ENCODE measurements at regions not wholly inside any gene's neighbourhood (a gene's known extent, or its start where the extent isn't known, plus 50 kb on each side); places are given as distances from the start of the nearest gene placed in this dataset.
"Not testable (repeated sequence)": the region's sequence is repeated elsewhere in the genome, so short reads cannot be mapped to it uniquely, and the experiment has no call there.

GRCh38 chr13:81375709-81376108 lies 1034.8 kb upstream of the SPRY2 start:
- ChIA-PET POLR2A (no interaction called here), CTCF (no interaction called here)
- Mint-ChIP-seq H3K4me3 (no peak overlapping the region), H3K27me3 (ENCODE audit: low read depth) (no peaks in the 10 kb centered on the region), H3K36me3 (ENCODE audit: low read depth) (no peaks in the 10 kb centered on the region), H3K4me1 (ENCODE audit: low read depth) (no peaks in the 10 kb centered on the region), H3K9me3 (ENCODE audit: insufficient read depth) (peaks cover 16% of the 10 kb centered on the region), H3K27ac (no peak overlapping the region)
- ATAC-seq = no peak
- no peak for DNase-seq

GRCh38 chr13:81362711-81363110 lies 1021.8 kb upstream of the SPRY2 start:
- H3K36me3 Mint-ChIP-seq (ENCODE audit: low read depth); DNase-seq; POLR2A ChIA-PET; H3K27me3 Mint-ChIP-seq (ENCODE audit: low read depth); H3K4me1 Mint-ChIP-seq (ENCODE audit: low read depth); CTCF ChIA-PET; H3K4me3 Mint-ChIP-seq; H3K27ac Mint-ChIP-seq; ATAC-seq: not testable (repeated sequence)
- peaks cover 17% of the 10 kb centered on the region for H3K9me3 Mint-ChIP-seq (ENCODE audit: insufficient read depth)

GRCh38 chr13:81350056-81350455 lies 1009.1 kb upstream of the SPRY2 start:
- Mint-ChIP-seq H3K27ac (no peak overlapping the region), H3K4me1 (ENCODE audit: low read depth) (no peaks in the 10 kb centered on the region), H3K36me3 (ENCODE audit: low read depth) (no peaks in the 10 kb centered on the region), H3K27me3 (ENCODE audit: low read depth) (no peaks in the 10 kb centered on the region), H3K4me3 (no peak overlapping the region), H3K9me3 (ENCODE audit: insufficient read depth) (peaks cover 4% of the 10 kb centered on the region)
- ATAC-seq (no peak), DNase-seq (no peak)
- CTCF ChIA-PET = no interaction called here
- POLR2A ChIA-PET = no interaction called here

- DNase-seq; H3K4me3 Mint-ChIP-seq; H3K36me3 Mint-ChIP-seq (ENCODE audit: low read depth); POLR2A ChIA-PET; H3K4me1 Mint-ChIP-seq (ENCODE audit: low read depth); H3K27ac Mint-ChIP-seq; H3K9me3 Mint-ChIP-seq (ENCODE audit: insufficient read depth); ATAC-seq; H3K27me3 Mint-ChIP-seq (ENCODE audit: low read depth); CTCF ChIA-PET: not testable (repeated sequence)
Measured at GRCh38 chr13:81340118-81341069, 999.5 kb upstream of the SPRY2 start.

- CTCF ChIA-PET = not testable (repeated sequence)
Measured at GRCh38 chr13:81339666-81340065, 998.7 kb upstream of the SPRY2 start.

DNA sequence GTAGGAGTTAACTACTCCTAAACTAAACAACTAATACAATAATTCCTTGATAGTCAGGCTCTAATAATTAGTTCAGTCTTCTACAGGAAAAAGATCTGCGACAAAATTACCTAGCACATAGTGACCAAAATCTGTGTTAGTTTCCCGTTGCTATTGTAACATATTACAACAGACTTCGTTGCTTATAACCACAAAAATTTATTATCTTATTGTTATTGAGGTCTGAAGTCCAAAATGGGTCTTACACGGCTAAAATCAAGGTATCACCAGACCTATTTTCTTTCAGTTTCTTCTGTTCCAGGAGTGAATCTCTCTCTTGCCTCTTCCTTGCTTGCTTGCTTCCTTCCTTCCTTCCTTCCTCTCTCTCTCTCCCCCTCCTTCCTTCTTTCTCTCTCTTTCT lies 993.6 kb upstream of the SPRY2 start:
- POLR2A ChIA-PET = no interaction called here
- ATAC-seq = no peak
- no peak overlapping the region for H3K4me3 Mint-ChIP-seq

More at GRCh38 chr13:81339666-81340065, 998.7 kb upstream of the SPRY2 start:
- H3K27ac Mint-ChIP-seq; DNase-seq; H3K36me3 Mint-ChIP-seq (ENCODE audit: low read depth); POLR2A ChIA-PET; H3K4me3 Mint-ChIP-seq; H3K4me1 Mint-ChIP-seq (ENCODE audit: low read depth); ATAC-seq; H3K27me3 Mint-ChIP-seq (ENCODE audit: low read depth); H3K9me3 Mint-ChIP-seq (ENCODE audit: insufficient read depth): not testable (repeated sequence)

DNA sequence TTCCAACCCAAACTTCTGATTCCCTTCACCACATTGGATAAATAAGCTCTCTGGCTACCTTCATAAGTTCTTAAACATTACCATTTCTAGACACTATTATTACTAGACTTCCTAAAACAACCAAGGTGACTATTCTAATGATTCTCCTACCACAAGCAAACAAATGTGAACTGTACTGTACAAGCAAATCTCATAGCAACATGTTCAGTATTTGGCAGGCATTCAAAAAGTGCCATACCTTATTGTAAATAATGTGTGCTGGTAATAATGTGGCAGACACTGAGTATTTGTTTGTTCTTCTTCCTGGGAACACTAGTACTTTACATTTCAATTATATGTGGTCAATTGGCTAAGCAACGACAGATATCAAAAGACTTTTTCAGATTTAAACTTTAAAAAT lies 986.0 kb upstream of the SPRY2 start:
- ATAC-seq = no peak
- no peaks in the 10 kb centered on the region for H3K27me3 Mint-ChIP-seq (ENCODE audit: low read depth)
- H3K4me1 Mint-ChIP-seq (ENCODE audit: low read depth) = no peaks in the 10 kb centered on the region
- ChIA-PET CTCF (no interaction called here), POLR2A (no interaction called here)
- no peak for DNase-seq
- H3K9me3 Mint-ChIP-seq (ENCODE audit: insufficient read depth) = peaks cover 17% of the 10 kb centered on the region
- no peak overlapping the region for H3K4me3 Mint-ChIP-seq
- H3K36me3 Mint-ChIP-seq (ENCODE audit: low read depth) = no peaks in the 10 kb centered on the region
- H3K27ac Mint-ChIP-seq = no peak overlapping the region

More for the DNA sequence above, 993.6 kb upstream of the SPRY2 start:
- DNase-seq = no peak
- no peaks in the 10 kb centered on the region for H3K4me1 Mint-ChIP-seq (ENCODE audit: low read depth)
- no peaks in the 10 kb centered on the region for H3K27me3 Mint-ChIP-seq (ENCODE audit: low read depth)
- CTCF ChIA-PET = no interaction called here
- no peak overlapping the region for H3K27ac Mint-ChIP-seq
- H3K36me3 Mint-ChIP-seq (ENCODE audit: low read depth) = no peaks in the 10 kb centered on the region
- H3K9me3 Mint-ChIP-seq (ENCODE audit: insufficient read depth) = peaks cover 6% of the 10 kb centered on the region

DNA sequence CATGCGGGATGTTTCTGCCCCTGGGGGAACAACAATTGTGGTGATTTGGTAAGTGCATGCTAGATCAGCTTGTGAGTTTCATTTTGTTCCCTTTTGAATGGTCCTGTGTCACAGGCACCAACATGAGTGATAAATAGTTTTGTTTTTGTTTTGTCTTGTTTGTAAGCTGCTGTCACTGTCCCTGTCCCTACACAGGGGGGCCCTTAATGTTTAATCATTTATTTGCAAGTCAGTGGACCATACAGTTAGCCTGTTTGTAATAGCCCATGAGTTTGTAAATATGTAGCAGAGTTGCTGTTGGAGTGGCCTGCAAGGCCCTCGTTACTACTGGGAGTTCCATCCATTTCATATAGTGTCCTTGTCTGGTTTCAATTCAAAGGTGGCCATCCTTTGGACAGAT lies 979.6 kb upstream of the SPRY2 start:
- POLR2A ChIA-PET = no interaction called here
- Mint-ChIP-seq H3K27me3 (ENCODE audit: low read depth) (no peaks in the 10 kb centered on the region), H3K27ac (no peak overlapping the region), H3K9me3 (ENCODE audit: insufficient read depth) (peaks cover 13% of the 10 kb centered on the region), H3K4me1 (ENCODE audit: low read depth) (no peaks in the 10 kb centered on the region), H3K4me3 (no peak overlapping the region), H3K36me3 (ENCODE audit: low read depth) (no peaks in the 10 kb centered on the region)
- DNase-seq (no peak), ATAC-seq (no peak)
- CTCF ChIA-PET = no interaction called here

DNA sequence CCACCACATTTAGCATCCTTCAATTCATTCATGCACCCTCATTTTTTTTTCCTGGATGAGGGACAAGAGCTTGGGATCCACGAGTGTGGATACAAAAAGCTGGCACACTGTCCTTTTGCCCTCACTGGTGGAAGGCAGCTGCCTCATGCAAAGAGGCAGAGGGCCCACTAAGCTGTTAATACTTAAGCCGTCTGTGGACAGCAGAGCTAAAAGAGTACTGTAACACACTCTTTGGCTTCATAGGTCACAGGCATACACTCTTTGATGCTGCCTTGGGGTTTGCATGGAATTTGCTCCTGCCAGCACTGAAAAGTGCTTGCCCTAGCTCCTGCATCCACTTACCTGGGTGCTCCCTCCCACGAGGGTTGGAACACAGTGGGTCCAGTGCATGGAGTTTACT lies 978.4 kb upstream of the SPRY2 start:
- no peak for ATAC-seq
- no peaks in the 10 kb centered on the region for H3K4me1 Mint-ChIP-seq (ENCODE audit: low read depth)
- H3K36me3 Mint-ChIP-seq (ENCODE audit: low read depth) = no peaks in the 10 kb centered on the region
- DNase-seq = no peak
- H3K4me3 Mint-ChIP-seq = no peak overlapping the region
- peaks cover 13% of the 10 kb centered on the region for H3K9me3 Mint-ChIP-seq (ENCODE audit: insufficient read depth)
- H3K27me3 Mint-ChIP-seq (ENCODE audit: low read depth) = no peaks in the 10 kb centered on the region
- no peak overlapping the region for H3K27ac Mint-ChIP-seq
- CTCF ChIA-PET = no interaction called here
- POLR2A ChIA-PET = no interaction called here

DNA sequence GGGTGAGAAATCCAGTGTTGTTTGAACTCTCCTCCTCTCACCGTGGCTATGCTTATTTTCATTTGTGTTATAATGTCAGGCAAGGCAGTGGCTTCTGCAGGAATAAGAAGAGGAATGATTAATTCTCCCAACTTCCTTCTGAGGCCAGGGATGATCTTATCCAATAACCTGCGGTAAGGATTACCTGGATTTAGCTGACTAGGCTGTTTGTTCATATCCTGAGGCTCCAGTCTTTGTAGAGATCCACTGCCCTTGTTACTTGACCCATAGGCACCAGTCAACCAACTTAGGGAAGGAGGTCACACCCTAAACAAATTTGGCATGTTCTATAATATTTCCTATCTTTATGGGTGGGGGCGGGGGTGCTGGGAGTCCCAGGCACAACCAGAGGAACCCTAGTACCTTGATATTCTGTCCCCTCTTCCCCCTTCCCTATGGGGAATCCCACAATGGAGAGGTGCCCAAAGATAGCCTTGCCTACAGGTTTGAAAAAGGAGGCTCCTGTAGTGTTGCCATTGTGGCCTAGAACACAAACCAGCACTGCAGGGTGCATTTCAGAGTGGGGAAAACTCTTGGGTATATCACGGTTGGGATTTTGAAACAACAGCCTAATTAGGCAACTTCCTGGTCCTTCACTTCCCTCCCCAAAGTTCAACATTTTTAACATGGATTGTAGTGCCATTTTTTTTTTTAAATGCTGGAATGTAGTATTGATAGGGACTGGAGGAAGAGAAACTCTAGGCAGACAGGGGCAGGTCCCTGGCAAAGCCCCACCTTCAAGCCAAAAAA lies 977.5 kb upstream of the SPRY2 start:
- H3K9me3 Mint-ChIP-seq (ENCODE audit: insufficient read depth) = peaks cover 13% of the 10 kb centered on the region
- CTCF ChIA-PET = no interaction called here
- no peak for DNase-seq

DNA sequence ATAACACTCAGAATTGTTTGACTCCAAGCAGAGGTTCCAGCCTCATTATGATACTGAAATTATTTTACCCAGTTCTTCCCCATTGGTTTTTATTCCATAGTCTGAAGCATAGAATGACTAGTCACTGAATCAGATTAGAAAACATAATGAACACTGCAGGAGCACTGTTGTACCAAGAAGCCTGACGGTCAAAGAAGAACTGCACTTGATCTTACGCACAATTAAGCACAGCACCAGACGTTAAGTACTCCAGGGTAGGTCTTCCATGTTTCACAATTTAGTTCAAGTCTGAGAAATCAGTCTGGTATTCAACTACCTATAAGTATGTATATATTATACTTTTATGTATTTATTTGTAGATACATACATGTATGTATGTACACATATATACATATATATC lies 973.5 kb upstream of the SPRY2 start:
- Mint-ChIP-seq H3K27me3 (ENCODE audit: low read depth) (no peaks in the 10 kb centered on the region), H3K9me3 (ENCODE audit: insufficient read depth) (peaks cover 7% of the 10 kb centered on the region), H3K36me3 (ENCODE audit: low read depth) (no peaks in the 10 kb centered on the region), H3K27ac (no peak overlapping the region), H3K4me3 (no peak overlapping the region), H3K4me1 (ENCODE audit: low read depth) (no peaks in the 10 kb centered on the region)
- ChIA-PET CTCF (no interaction called here), POLR2A (no interaction called here)
- ATAC-seq (no peak), DNase-seq (no peak)

More for the DNA sequence above, 977.5 kb upstream of the SPRY2 start:
- Mint-ChIP-seq H3K4me1 (ENCODE audit: low read depth) (no peaks in the 10 kb centered on the region), H3K27me3 (ENCODE audit: low read depth) (no peaks in the 10 kb centered on the region), H3K36me3 (ENCODE audit: low read depth) (no peaks in the 10 kb centered on the region), H3K4me3 (no peak overlapping the region), H3K27ac (no peak overlapping the region)
- POLR2A ChIA-PET = no interaction called here
- ATAC-seq = no peak

DNA sequence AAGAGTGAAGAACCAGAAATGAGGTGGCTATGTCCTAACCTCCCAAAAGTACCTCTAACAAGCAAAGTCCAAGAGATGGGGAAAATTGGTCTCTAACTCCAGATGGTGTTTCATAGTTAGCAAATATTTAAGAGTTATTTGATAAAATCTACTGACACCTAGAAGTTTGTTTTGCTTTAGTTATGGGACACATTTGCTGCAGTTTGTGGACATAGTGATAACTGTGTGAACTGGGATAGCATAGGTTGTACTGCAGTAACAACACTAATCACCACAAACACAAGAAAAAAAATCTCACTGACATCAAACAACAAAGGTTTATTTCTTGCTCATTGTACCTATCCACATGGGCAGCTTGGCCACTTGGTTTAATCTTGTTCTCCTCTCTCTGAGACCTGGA lies 965.0 kb upstream of the SPRY2 start:
- Mint-ChIP-seq H3K4me1 (ENCODE audit: low read depth) (no peaks in the 10 kb centered on the region), H3K4me3 (no peak overlapping the region), H3K27ac (no peak overlapping the region), H3K27me3 (ENCODE audit: low read depth) (no peaks in the 10 kb centered on the region), H3K9me3 (ENCODE audit: insufficient read depth) (peaks cover 8% of the 10 kb centered on the region), H3K36me3 (ENCODE audit: low read depth) (no peaks in the 10 kb centered on the region)
- CTCF ChIA-PET = no interaction called here
- ATAC-seq (no peak), DNase-seq (no peak)
- POLR2A ChIA-PET = no interaction called here
